ENCODE measurements at regions not wholly inside any gene's neighbourhood (a gene's known extent, or its start where the extent isn't known, plus 50 kb on each side); places are given as distances from the start of the nearest gene placed in this dataset.
A peak's percentile ranks its signal among the peaks of the same experiment; 100 is the strongest.
"Not testable (repeated sequence)": the region's sequence is repeated elsewhere in the genome, so short reads cannot be mapped to it uniquely, and the experiment has no call there.

DNA sequence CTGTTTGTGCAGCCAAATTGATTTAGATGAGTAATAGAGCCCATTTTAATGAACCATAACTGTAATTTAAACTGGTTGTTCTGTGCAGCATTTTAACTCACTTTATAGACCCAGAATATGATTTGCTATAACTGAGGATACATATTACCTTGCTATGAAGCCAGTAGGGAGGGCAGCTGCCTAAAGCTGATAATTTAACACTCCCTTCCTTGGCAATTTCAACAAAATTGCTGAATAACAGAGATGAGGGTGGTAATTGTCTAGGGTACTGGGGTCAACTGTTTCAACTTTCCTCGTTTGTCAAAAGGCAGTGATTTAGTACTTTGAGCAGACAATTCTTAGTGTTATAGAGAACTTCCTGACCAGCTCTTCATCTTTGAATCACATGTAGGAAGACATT is 304.9 kb upstream of the POU1F1 start:
- DNase-seq (ENCODE audit: low spot score), result no peak

GRCh38 chr3:87576752-87577151 is 300.4 kb upstream of the POU1F1 start:
- DNase-seq (ENCODE audit: low spot score), result no peak

- no peak for DNase-seq (ENCODE audit: low spot score)
Measured at GRCh38 chr3:87575550-87575949, 299.2 kb upstream of the POU1F1 start.

DNA sequence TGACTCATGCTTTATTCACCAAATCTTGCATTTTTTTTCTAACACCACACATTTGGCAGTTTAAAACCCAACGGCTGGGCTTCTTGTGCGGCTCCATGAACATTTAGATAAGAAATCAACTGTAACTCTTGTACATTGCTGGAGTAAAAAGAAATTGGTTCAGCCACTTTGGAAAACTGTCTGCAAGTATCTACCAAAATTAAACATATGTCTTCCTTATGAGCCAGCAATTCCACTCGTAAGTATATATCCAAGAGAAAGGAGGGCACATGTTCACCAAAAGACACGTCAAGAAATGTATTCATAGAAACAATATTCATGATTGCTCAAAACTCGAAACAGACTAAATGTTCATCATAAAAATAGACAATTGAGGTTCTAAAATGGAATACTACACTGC is 291.9 kb upstream of the POU1F1 start:
- no peak for DNase-seq (ENCODE audit: low spot score)

DNA sequence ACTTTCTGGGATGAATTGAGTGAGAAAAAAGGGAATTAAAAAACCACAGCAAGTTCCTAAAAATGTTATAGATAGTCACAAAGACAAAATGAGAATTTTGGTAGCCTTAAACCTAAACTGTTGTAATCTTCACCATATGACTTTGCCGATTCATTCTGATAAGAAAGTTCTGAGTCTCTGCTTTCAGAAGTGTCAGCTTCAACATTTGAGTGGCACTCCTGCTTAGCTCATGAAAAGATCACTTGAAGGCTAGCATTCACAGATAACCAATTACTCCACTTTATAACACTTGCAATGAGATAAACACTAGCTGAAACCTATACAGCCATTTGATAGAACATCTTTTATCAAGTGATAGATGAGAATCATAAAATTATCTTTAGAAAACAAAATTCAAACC is 288.1 kb upstream of the POU1F1 start:
- no peak for DNase-seq (ENCODE audit: low spot score)

DNA sequence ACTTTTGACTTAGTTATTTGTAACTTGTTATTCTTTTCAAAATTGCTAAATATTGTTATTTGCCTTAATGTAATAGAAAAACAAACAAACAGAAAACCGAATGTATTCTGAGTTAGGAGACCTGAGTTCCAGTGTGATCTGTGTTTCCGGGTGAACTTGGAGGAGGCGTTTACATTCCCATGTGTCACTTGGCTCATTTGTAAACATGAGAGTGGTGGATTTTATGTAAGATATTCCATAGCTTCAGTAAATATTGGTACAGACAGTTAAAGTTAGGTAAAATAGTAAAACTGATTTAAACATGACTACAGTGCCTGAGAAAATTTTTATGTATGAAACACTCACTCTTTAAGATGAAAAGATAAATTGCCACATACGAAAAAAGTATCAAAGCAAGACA is 287.3 kb upstream of the POU1F1 start:
- DNase-seq (ENCODE audit: low spot score), result no peak

- DNase-seq (ENCODE audit: low spot score), result no peak
Measured at GRCh38 chr3:87558492-87558891, 282.1 kb upstream of the POU1F1 start.

DNA sequence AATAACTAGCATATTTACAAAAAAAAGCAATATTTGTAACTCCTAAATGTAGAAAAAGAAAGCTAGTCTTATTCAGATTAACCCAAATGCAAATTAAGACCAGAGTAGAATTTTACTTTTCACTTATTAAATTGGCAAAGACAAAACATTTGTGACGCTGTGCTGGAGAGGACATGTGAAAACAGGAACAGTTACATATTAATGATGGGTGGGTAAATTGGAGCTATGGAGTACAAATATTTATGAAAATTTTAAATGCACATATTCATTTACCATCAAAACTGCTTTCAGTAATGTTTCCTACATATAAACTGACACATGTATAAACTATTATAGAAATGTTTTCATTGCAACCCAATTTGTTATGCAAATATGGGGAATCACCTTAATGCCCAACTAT is 278.9 kb upstream of the POU1F1 start:
- DNase-seq (ENCODE audit: low spot score), result no peak

GRCh38 chr3:87553058-87553457 is 276.7 kb upstream of the POU1F1 start:
- DNase-seq (ENCODE audit: low spot score), result no peak

DNA sequence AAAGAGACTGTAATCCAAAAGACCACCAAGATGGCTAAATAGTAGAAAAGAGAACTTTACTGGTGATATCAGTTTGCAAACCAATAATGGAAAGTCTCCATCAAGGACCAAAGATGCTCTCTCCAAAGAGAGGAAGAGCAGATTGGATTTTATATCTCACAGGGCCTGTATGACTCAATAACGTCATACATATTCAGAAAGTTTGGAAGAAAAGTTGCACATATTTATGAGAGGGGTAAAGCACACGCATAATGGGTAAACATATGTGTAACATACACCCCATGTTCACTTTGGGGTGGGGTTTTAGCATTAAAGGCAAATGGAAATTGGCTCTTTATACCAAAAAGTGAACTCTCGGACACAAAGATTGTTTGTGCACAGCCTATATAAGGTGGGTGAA is 274.5 kb upstream of the POU1F1 start:
- DNase-seq (ENCODE audit: low spot score), result no peak

DNA sequence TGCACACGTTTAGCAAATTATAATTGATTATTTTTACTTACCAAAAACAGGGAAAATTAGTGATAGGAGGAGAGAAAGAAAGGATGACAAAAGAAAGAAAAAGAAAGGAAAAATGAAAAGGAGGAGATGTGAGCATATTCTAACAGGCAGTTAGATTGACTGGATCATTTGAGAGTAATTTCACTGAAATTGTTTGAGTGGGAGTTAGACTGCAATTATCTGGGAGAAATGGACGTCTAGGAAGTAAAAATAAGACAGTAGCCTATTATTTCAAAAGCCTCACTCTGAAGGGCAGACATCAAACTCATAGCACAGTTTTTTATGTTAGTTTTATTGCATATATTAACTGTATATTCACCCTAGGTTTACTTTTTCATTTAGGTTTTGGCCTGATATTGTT is 272.8 kb upstream of the POU1F1 start:
- DNase-seq (ENCODE audit: low spot score), result no peak

DNA sequence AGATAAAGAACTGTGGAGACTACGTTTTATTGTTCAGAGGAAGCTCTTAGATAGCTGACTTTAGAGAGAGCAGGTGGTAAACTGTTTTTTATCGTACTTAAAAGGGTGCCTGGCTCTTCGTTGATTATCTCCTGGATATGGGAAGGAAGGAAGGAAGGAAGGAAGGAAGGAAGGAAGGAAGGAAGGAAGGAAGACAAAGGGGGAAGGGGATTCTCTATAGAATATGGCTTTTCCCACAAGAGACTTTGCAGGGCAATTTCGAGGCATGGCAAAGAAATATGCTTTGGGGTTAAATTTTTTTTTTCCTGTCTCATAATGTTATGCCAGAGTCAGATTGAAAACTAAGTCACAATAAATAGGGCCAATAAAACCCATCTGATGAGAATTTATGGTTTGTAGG is 271.9 kb upstream of the POU1F1 start:
- DNase-seq (ENCODE audit: low spot score), result no peak

- no peak for DNase-seq (ENCODE audit: low spot score)
Measured at GRCh38 chr3:87546216-87546615, 269.8 kb upstream of the POU1F1 start.

- DNase-seq (ENCODE audit: low spot score), result not testable (repeated sequence)
Measured at GRCh38 chr3:87543408-87543807, 267.0 kb upstream of the POU1F1 start.

DNA sequence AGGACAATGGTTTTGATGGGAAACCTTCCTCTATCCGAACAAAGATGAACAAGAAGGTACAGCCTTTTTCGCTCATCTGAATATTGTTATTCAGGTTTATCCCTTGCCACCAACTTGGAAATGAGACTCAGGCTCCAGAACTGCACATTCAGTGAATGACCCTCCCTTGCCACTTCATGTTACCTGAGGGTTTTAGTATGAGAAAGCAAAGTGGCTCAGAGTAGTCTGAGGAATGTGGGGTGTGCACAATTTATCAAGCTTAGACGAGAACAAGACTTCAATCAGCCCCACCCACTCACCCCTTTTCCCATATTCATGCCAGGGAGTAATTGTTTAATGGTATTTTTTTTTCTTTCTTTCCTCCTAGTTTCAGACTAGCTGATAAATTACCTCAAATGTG is 265.3 kb upstream of the POU1F1 start:
- DNase-seq (ENCODE audit: low spot score), result no peak

- DNase-seq (ENCODE audit: low spot score), result not testable (repeated sequence)
Measured at GRCh38 chr3:87538722-87539121, 262.3 kb upstream of the POU1F1 start.

DNA sequence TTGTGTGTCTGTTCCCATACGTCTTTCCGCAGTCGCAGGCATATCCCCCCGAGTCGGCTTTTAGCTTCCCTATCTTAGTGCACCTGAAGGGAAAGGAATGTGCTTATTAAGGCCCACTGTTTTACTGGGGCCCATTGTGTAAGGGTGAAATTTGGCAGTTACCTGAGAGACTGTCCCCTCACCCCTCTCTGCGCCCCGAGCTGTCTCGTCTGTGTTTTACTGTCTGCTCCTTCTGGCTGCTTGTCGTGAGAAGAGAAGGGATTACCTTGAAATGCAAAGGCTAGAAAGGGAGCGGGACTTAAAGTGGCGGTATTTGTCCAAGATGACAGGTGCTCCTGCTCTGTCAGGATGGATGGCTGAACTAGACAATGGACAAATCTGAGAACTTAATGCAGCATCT is 233.0 kb upstream of the POU1F1 start:
- DNase-seq (ENCODE audit: low spot score), result no peak

DNA sequence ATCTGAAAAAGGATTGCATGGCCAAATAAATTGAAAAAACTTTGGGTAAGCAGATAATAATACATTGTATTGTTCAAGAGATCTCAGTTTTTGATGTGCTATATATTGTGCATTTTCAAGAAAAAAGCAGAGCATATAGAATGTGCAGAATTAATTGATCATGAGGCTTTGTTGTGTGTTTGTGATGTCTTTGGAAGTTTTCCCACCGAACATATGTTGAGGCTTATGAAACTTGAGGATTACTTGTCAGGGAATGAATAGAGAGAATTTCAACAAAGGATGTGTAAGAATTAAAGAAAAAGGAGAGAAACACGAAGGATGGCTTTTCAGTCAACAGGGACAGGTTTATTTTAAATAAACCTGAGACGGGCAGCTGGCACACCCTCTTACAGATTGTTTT is 232.5 kb upstream of the POU1F1 start:
- DNase-seq (ENCODE audit: low spot score), result no peak

DNA sequence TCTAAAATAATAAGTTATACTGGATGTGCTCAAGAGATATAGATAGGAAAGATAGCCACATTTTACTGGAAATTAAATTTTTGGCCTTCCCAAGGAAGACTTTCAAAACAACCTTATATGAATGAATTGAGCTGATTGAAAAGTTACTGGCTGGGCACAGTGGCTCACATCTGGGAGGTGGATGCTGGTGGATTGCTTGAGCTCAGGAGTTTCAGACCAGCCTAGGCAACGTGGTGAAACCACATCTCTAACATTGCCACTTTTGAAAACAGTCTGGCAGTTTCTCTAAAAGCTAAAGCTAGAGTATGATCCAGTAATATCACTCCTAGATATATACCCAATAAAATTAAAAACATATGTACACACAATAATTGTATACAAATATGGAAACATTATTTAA is 231.4 kb upstream of the POU1F1 start:
- DNase-seq (ENCODE audit: low spot score), result no peak

- DNase-seq (ENCODE audit: low spot score), result peak; percentile 51
Measured at GRCh38 chr3:87503900-87504498, 227.6 kb upstream of the POU1F1 start.

- no peak for DNase-seq (ENCODE audit: low spot score)
Measured at GRCh38 chr3:87501076-87501475, 224.7 kb upstream of the POU1F1 start.

- DNase-seq (ENCODE audit: low spot score), result no peak
Measured at GRCh38 chr3:87498358-87499080, 222.1 kb upstream of the POU1F1 start.

- DNase-seq (ENCODE audit: low spot score), result no peak
Measured at GRCh38 chr3:87495938-87496337, 219.6 kb upstream of the POU1F1 start.

DNA sequence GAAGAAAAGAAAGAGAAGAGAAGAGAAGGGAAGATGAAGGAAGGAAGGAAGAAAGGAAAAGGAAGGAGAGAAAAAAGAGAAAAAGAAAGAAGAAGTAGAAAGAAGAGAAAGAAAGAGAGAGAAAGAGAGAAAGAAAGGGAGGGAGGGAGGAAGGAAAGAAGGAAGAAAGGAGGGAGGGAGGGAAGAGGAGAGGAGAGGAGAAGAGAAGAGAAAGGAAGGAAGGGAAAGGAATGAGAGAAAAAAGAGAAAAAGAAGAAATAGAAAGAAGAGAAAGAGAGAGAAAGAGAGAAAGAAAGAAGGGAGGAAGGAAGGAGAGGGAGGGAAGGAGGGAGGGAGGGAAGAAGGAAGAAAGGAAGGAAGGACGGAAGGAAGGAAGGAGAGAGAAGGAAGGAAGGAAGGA is 217.9 kb upstream of the POU1F1 start:
- no peak for DNase-seq (ENCODE audit: low spot score)

Measured in hepatic stellate cell (primary cell).